Colon (tissue), 2 donors: ENCODE measurements at regions not wholly inside any gene's neighbourhood (a gene's known extent, or its start where the extent isn't known, plus 50 kb on each side); places are given as distances from the start of the nearest gene placed in this dataset.
"Not testable (repeated sequence)": the region's sequence is repeated elsewhere in the genome, so short reads cannot be mapped to it uniquely, and the experiment has no call there.

Source experiments
- FAIRE-seq: peaks from 2 replicates; lab custom pipeline; 2012; peaks lifted over from hg19 to GRCh38; lab: Jason Lieb, UNC
- donor health status: control.
- donor health status: control.

- no peak for FAIRE-seq
Observed at GRCh38 chr1:38210021-38210894, 163.7 kb upstream of the POU3F1 start.

GRCh38 chr1:38208716-38209632 is 162.4 kb upstream of the POU3F1 start:
- no peak for FAIRE-seq

GRCh38 chr1:38207906-38208305 is 161.3 kb upstream of the POU3F1 start:
- no peak for FAIRE-seq

DNA sequence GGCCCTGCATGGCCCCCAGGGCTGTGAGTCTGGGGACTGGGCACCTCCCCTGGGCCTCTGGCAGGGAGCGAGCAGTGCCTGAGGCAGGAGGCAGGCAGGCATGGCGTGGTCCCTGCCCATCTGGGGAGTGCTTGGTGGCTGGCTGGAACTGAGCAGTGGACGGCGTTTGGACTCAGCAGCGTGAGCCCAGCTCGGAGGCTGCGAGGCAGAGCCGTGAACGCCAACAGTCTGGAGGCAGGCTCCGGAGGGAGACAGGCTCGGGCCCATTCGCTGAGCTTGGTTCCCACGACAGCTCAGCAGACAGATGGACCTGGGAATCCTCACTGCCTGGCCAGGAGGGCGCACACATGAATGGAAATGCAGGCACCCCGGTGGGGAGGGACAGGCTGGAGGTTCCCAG is 160.7 kb upstream of the POU3F1 start:
- no peak for FAIRE-seq

DNA sequence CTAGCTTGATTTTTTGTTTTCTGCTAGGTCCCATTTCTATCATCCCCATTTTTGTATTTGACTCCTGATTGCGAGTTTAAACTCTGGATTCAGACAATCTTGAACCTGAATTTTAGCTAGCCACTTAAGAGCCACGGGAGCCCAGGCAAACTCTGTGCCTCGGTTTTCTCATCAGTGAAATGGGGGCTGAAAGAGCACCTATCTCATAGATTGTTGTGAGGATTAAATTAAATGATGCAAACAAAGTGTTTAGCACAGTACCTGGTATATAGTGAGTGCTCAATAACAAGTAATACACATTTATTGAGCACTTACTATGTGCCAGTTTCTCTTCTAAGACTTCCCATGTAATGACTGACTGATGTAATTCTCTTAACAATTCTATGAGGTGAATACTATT is 158.1 kb upstream of the POU3F1 start:
- no peak for FAIRE-seq

- FAIRE-seq, result no peak
Observed at GRCh38 chr1:38203441-38203840, 156.8 kb upstream of the POU3F1 start.

GRCh38 chr1:38201431-38201830 is 154.8 kb upstream of the POU3F1 start:
- FAIRE-seq, result no peak

DNA sequence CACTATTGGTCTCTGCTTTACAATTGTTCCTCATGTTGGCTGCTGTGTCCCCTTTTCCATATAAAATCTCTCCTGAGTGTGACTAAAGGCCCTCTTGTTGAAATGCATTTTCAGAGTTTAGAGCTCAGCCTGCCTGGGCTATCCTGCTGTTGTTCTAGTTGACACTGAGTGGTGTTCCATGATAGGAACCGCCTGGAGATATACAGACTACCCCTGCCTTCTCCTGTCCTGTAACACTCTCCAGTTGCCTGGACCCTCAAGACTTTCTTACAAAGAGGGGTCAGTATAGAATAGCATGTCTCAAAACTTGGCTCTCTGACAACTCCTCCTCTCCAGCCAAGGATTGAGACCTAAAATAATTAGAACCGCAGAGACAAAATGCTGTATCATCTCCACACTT is 152.0 kb upstream of the POU3F1 start:
- no peak for FAIRE-seq

DNA sequence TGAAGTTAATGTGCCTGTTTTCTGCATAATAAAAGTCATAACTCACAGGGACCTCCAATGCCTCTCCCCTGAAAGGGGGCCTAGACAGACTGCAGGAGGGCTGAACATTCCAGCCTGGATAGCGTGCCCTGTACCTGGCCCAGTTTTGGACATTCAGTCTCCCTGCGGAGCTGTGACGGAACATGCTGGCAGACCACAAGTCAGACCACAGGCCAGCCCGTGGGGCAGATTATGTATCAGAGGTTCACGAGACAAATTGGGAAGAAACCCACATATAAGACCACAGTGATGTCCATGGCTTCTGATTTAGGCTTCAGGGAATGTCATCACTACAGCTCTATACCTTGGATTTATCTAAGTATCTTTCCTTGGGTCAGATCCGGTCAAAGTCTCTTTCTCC is 151.5 kb upstream of the POU3F1 start:
- FAIRE-seq, result no peak

DNA sequence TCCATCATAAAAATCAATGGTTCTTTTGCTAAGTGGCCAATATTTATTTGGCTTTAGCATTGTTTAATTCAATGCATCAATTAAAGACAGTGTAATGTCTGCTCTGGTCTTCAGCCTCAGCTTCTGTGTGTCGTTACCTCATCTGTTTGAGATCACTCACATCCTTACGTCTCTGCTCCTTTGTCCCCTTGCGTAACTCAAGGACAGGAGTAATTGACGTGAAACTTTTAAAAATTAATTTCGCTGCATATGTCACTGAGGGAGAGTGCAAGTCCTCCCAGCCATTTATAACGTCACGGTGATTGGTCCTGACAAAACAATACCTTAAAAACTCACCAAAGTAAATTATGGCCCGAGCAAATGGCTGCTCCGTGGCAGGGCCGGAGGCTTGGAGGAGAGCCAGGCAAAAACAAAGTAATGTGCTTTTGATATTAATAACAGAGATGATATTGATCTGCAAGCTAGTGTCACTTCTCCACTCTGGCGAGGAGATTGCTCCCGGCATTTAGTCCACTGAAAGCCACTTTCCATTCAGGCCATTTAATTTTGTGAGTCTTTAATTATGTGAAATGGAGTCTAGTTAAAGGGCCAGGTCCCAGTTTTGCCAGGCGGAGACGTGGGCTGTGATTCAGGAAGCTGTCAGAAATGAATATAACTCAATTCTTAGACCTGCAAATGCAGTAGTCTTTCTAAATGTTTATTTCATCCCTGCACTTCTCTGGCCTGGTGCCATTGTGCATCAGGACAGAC is 150.9 kb upstream of the POU3F1 start:
- FAIRE-seq, result no peak

GRCh38 chr1:38194472-38194871 is 147.9 kb upstream of the POU3F1 start:
- FAIRE-seq, result no peak

DNA sequence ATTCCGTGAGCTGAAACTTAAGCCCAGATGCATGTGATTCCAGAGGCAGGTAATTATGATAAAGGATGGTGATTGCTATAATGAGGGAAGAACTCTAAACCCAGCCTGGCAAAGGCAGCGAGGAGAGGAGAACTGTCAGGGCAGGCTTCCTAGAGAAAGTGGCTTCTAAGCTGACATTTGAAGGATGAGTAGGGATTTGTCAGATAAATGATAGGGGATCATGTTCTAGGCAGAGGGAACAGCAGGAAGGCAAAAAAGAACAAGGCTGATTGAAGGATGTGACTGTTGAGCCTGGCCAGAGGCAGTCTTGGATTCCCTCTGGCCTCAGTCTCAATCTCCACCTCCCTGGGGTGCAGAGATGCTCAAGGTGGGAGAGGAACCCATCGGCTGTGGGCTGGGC is 146.4 kb upstream of the POU3F1 start:
- FAIRE-seq, result no peak

- FAIRE-seq, result no peak
Observed at GRCh38 chr1:38191461-38191860, 144.9 kb upstream of the POU3F1 start.

GRCh38 chr1:38190983-38191382 is 144.4 kb upstream of the POU3F1 start:
- FAIRE-seq, result no peak

- no peak for FAIRE-seq
Observed at GRCh38 chr1:38187552-38187951, 141.0 kb upstream of the POU3F1 start.

DNA sequence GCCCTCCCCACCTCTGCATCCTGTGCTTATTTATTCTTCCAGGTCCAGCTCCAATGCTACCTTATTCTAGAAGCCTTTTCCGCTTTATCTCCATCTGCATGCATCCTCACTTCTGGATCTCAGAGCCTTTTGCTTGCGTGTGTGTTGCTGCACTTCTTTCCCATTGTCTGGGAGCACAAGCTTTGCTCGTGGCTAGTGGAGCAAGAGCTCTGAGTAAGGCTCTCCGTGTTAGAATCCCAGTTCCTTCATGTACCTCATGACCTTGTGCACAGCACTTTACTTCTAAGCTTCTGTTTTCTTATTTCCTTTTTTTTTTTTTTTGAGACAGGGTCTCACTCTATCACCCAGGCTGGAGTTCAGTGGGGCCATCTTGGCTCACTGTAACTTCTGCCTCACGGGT is 140.0 kb upstream of the POU3F1 start:
- no peak for FAIRE-seq

DNA sequence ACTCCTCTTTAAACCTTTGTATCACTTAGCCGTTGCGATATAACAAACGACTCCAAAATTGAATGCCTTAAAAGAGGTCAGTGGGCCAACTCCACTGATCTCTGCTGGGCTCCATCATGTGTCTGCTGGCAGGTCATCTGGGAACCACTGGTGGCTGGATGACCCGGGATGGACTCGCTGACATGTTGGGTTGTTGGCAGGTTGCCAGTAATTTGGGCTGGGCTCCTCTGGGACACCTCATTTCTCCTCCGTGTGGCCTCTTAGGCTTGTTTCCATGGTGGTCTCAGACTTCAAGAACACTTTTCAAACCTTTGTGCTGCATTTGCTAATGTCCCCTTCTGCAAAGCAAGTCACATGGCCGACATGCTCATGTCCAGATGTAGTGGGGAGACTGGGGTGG is 139.3 kb upstream of the POU3F1 start:
- no peak for FAIRE-seq

GRCh38 chr1:38183747-38184146 is 137.2 kb upstream of the POU3F1 start:
- FAIRE-seq, result no peak

DNA sequence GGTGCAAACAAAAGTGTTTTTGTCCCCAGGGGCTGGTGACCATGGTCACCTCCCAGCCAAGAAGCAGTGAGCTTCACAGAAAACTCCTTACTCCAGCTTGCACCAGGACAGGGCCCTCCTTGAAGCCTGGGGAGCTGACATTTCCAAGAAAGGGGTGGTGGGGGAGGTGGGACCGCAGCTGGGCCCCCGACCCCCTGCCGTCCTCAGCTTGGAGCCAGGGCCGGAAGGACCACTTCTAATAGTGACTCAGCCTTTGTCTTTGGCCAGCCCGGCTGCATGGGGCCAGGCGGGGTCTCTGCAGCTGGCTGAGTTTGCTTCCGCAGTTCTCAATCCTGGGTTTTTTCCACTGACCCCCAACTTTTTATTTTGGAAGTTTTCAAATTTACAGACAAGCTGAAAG is 136.5 kb upstream of the POU3F1 start:
- no peak for FAIRE-seq

DNA sequence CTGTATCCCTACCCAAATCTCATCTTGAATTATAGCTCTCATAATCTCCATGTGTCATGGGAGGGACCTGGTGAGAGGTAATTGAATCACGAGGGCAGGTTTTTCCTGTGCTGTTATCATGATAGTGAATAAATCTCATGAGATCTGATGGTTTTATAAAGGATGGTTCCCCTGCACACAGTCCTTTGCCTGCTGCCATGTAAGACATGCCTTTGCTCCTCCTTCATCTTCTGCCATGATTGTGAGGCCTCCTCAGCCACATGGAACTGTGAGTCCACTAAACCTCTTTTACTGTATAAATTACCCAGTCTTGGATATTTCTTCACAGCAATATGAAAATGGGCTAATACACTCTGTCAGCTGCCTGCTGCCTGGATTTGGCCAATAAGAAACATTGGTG is 133.8 kb upstream of the POU3F1 start:
- FAIRE-seq, result not testable (repeated sequence)

GRCh38 chr1:38179483-38179882 is 132.9 kb upstream of the POU3F1 start:
- no peak for FAIRE-seq

GRCh38 chr1:38178216-38178615 is 131.6 kb upstream of the POU3F1 start:
- FAIRE-seq, result no peak

GRCh38 chr1:38175121-38175520 is 128.5 kb upstream of the POU3F1 start:
- no peak for FAIRE-seq
